GM12878 (cell line): ENCODE measurements at regions not wholly inside any gene's neighbourhood (a gene's known extent, or its start where the extent isn't known, plus 50 kb on each side); places are given as distances from the start of the nearest gene placed in this dataset.

Experiments used
- BRCA1 ChIP-seq: IDR thresholded peaks from 2 replicates; pipeline ENCODE4 v1.6.1; 2011; ENCODE audit warnings: low read depth, low read length, improper control_type of control experiment
- GABPA ChIP-seq: IDR thresholded peaks from 2 replicates; pipeline ENCODE4 v1.6.1; 2014; ENCODE audit warnings: antibody characterized with exemption, low read depth, mild to moderate bottlenecking, inconsistent platforms
- SUZ12 ChIP-seq: fragments of 200-600 bp; sonication (generic); IDR thresholded peaks from one replicate; pipeline ENCODE4 v1.6.1; 2018; ENCODE audit warnings: antibody characterized with exemption, mild to moderate bottlenecking; ENCODE audit not compliant: unreplicated experiment
- ZZZ3 ChIP-seq: IDR thresholded peaks from 2 replicates; pipeline ENCODE4 v1.6.1; 2011; ENCODE audit warnings: low read depth; ENCODE audit not compliant: control insufficient read depth, insufficient read length
- TF ChIP-seq, protein P1 (sequence below), 3 experiments: IDR thresholded peaks in 2 of 3; conservative IDR thresholded peaks in 1 of 3; 2 replicates each; pipeline ENCODE4 v1.5.1; 2011; ENCODE audit warnings: low read depth in 3 of 3, low read length in 3 of 3, mild to moderate bottlenecking in 3 of 3, control low read depth in 2 of 3, moderate library complexity in 2 of 3, inconsistent platforms in 1 of 3, mixed read lengths in 1 of 3; ENCODE audit not compliant: control insufficient read depth in 2 of 3, insufficient read depth in 1 of 3; ENCODE audit errors: extremely low read depth in 1 of 3
- TF ChIP-seq, protein P2 (sequence below): fragments of 450-650 bp; IDR thresholded peaks from 2 replicates; pipeline ENCODE4 v1.6.1; 2018; ENCODE audit warnings: mild to moderate bottlenecking, low read depth, moderate library complexity; ENCODE audit not compliant: partially characterized antibody
- TF ChIP-seq, protein P3 (sequence below): IDR thresholded peaks from 2 replicates; pipeline ENCODE4 v1.6.1; 2011; ENCODE audit warnings: borderline replicate concordance, low read depth, mild to moderate bottlenecking, moderate library complexity, low read length; ENCODE audit not compliant: insufficient read depth, poor library complexity, severe bottlenecking
- TF ChIP-seq, protein P4 (sequence below): IDR thresholded peaks from 2 replicates; pipeline ENCODE4 v1.6.1; 2012; ENCODE audit warnings: low read length, inconsistent platforms

DNA sequence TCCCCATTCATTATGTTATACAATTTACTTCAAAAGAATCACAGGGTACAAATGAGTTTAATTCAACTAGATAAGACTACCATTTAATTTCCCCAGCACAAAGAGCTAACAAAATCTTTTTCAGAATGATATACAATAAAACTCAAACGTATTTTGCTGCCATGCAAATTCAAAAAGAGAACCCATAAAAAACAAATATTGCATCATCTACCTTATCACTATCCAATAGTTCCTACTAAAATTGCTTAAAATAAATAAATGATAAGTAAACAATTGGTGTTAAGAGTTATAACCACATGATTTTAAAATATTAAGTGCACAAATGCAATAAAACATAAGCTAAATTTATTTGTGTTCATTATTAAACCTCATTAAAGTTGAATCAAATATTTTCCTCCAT, 919.4 kb downstream of the SLITRK5 start:
- TF ChIP-seq, protein P1, sequence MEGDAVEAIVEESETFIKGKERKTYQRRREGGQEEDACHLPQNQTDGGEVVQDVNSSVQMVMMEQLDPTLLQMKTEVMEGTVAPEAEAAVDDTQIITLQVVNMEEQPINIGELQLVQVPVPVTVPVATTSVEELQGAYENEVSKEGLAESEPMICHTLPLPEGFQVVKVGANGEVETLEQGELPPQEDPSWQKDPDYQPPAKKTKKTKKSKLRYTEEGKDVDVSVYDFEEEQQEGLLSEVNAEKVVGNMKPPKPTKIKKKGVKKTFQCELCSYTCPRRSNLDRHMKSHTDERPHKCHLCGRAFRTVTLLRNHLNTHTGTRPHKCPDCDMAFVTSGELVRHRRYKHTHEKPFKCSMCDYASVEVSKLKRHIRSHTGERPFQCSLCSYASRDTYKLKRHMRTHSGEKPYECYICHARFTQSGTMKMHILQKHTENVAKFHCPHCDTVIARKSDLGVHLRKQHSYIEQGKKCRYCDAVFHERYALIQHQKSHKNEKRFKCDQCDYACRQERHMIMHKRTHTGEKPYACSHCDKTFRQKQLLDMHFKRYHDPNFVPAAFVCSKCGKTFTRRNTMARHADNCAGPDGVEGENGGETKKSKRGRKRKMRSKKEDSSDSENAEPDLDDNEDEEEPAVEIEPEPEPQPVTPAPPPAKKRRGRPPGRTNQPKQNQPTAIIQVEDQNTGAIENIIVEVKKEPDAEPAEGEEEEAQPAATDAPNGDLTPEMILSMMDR (IDR thresholded peaks at IDR 0.05 in 2 of 3, conservative IDR thresholded peaks at IDR 0.05 in 1 of 3; ENCODE audit: control insufficient read depth in 2 of 3, extremely low read depth in 1 of 3, insufficient read depth in 1 of 3, low read depth in 3 of 3, low read length in 3 of 3), result no peak
- TF ChIP-seq, protein P2, sequence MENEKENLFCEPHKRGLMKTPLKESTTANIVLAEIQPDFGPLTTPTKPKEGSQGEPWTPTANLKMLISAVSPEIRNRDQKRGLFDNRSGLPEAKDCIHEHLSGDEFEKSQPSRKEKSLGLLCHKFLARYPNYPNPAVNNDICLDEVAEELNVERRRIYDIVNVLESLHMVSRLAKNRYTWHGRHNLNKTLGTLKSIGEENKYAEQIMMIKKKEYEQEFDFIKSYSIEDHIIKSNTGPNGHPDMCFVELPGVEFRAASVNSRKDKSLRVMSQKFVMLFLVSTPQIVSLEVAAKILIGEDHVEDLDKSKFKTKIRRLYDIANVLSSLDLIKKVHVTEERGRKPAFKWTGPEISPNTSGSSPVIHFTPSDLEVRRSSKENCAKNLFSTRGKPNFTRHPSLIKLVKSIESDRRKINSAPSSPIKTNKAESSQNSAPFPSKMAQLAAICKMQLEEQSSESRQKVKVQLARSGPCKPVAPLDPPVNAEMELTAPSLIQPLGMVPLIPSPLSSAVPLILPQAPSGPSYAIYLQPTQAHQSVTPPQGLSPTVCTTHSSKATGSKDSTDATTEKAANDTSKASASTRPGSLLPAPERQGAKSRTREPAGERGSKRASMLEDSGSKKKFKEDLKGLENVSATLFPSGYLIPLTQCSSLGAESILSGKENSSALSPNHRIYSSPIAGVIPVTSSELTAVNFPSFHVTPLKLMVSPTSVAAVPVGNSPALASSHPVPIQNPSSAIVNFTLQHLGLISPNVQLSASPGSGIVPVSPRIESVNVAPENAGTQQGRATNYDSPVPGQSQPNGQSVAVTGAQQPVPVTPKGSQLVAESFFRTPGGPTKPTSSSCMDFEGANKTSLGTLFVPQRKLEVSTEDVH, result no peak
- TF ChIP-seq SUZ12 (no peak), BRCA1 (no peak), GABPA (no peak), ZZZ3 (no peak)
- TF ChIP-seq, protein P3, sequence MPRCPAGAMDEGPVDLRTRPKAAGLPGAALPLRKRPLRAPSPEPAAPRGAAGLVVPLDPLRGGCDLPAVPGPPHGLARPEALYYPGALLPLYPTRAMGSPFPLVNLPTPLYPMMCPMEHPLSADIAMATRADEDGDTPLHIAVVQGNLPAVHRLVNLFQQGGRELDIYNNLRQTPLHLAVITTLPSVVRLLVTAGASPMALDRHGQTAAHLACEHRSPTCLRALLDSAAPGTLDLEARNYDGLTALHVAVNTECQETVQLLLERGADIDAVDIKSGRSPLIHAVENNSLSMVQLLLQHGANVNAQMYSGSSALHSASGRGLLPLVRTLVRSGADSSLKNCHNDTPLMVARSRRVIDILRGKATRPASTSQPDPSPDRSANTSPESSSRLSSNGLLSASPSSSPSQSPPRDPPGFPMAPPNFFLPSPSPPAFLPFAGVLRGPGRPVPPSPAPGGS, result no peak
- TF ChIP-seq, protein P4, sequence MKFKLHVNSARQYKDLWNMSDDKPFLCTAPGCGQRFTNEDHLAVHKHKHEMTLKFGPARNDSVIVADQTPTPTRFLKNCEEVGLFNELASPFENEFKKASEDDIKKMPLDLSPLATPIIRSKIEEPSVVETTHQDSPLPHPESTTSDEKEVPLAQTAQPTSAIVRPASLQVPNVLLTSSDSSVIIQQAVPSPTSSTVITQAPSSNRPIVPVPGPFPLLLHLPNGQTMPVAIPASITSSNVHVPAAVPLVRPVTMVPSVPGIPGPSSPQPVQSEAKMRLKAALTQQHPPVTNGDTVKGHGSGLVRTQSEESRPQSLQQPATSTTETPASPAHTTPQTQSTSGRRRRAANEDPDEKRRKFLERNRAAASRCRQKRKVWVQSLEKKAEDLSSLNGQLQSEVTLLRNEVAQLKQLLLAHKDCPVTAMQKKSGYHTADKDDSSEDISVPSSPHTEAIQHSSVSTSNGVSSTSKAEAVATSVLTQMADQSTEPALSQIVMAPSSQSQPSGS, result no peak
